Mucosa of descending colon (tissue), 3 donors: ENCODE measurements at regions not wholly inside any gene's neighbourhood (a gene's known extent, or its start where the extent isn't known, plus 50 kb on each side); places are given as distances from the start of the nearest gene placed in this dataset.
A peak's percentile ranks its signal among the peaks of the same experiment; 100 is the strongest.

ENCODE experiments used
- ATAC-seq: fragments of 200-7000 bp; cut with Tn5 transposase; one replicate; pipeline ENCODE4 v1.9.1; 2020; ENCODE audit warnings: mild to moderate bottlenecking, moderate library complexity
- DNase-seq, 3 donors: peaks; one replicate each; pipeline ENCODE4 v3.0.0-alpha.2; 2020
- H3K36me3 ChIP-seq: fragments of 200-600 bp; one replicate; pipeline ENCODE4 v1.8.0; 2021; ENCODE audit warnings: low read depth, mild to moderate bottlenecking
- H3K4me1 ChIP-seq: fragments of 200-600 bp; one replicate; pipeline ENCODE4 v1.8.0; 2021; ENCODE audit warnings: low read depth, mild to moderate bottlenecking
- H3K4me3 ChIP-seq: fragments of 200-600 bp; one replicate; pipeline ENCODE4 v1.8.0; 2021; ENCODE audit warnings: mild to moderate bottlenecking
- H3K9me3 ChIP-seq: fragments of 200-600 bp; one replicate; pipeline ENCODE4 v1.8.0; 2021; ENCODE audit warnings: mild to moderate bottlenecking
- CTCF ChIP-seq: fragments of 200-600 bp; IDR thresholded peaks from one replicate; pipeline ENCODE4 v1.8.0; 2022; ENCODE audit warnings: antibody characterized with exemption, mild to moderate bottlenecking
- intact Hi-C, 2 donors: fragments of 100-400 bp; cut with DNase I in 1 of 2; cut with micrococcal nuclease in 1 of 2; formaldehyde crosslinking; loops; one replicate each; pipeline versions ENCODE4 v1.11.0 to v1.11.1; 2022; cut with DNase I, micrococcal nuclease
- donor health status: DM: no; HTN: no; CAD: no; lungs with moderate emphysema.
- donor health status: DM: no; HTN: no; CAD: no.
- donor health status: DM: no; HTN: yes; CAD: no.

DNA sequence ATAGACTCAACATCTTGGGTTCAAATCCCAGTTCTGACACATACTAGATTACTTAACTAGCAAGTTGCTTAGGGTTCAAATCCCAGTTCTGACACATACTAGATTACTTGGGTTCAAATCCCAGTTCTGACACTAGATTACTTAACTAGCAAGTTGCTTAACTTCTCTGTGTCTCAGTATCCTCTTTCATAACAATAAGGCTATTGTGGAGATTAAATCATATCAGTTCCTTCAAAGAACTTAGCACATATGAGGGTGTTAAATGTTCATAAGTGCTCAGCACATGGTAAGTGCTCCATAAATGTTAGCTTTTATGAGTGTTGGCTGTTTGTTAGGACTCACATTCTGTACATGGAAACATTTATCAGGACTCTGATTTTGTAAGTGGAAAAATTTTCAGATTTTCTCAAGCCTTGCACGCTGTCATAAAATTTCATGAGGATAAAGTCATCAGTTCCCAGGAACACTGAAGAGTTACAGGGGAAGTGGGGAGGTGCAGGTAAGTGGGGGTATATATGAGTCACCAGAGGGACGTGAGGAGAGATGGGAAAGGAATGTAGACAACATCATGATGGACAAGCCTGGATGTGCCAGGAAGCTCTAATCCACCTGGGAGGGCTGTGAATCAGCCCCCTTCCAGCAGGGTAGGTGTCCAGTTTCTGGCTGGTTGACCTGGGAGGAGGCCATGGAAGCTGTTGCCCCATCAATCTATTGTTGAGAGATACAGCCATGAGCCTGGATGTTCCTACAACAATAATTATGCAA lies 532.2 kb upstream of the WWC1 start:
- Histone ChIP-seq H3K4me1 (no peaks in the 10 kb centered on the region), H3K9me3 (no peaks in the 10 kb centered on the region), H3K4me3 (no peak overlapping the region), H3K36me3 (no peaks in the 10 kb centered on the region)
- peak; percentile 31 for ATAC-seq
- no peak for DNase-seq
- no peak for TF ChIP-seq CTCF
- intact Hi-C loops: no loop called here

DNA sequence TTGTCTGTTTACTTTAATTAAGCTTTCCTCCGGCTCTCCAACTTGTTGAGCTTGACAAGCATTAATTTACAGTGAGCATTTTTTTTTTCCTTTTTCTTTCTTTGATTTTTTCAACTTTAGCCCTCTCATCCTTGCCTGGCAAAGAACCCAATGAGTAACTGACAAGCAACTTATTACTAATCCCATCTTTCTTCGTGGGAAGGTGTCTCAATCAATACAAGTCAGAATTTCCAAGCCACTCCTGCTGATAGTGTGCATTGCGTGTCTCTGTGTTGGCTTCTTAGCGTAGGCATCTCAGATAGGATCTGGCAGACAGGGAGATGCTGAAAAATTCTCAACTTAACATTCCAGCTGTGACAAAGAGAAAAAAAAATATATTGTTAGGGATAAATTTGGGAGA lies 527.7 kb upstream of the WWC1 start:
- ATAC-seq: no peak
- no peaks in the 10 kb centered on the region for H3K4me1 ChIP-seq
- H3K36me3 ChIP-seq: no peaks in the 10 kb centered on the region
- no peak for TF ChIP-seq CTCF
- intact Hi-C loops: no loop called here
- H3K4me3 ChIP-seq: no peak overlapping the region
- no peaks in the 10 kb centered on the region for H3K9me3 ChIP-seq
- no peak for DNase-seq

DNA sequence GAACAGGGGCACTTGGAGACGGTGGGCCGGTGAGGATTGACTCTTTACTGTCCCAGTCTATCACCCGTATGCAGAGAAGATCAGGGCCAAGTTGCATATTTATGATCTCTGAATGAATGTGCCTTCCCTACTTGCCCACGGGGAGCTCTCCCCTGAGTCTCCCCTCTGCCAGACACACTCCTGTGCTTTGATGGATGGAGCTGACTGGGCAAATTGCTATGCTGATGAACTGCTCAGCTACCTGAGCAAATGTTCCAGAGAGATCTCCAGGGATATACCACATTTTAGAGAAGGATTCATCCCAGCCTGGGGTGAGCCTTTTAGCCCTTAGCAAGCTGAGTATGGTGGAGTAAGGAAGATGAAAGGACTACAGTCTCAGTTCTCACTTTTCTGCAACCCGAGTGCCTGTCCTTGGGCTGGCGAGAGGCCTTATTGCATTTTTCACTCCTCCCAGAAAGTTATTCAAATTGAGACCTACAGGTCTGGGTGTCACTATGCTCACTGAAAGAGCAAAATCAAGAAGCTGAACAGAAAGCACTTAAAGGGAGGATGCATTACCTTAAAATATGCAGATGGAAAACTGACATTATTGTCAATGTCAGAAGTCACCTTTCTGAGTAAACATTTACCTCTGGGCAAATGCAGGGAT lies 526.7 kb upstream of the WWC1 start:
- Histone ChIP-seq H3K9me3 (no peaks in the 10 kb centered on the region), H3K4me1 (no peaks in the 10 kb centered on the region), H3K4me3 (no peak overlapping the region), H3K36me3 (no peaks in the 10 kb centered on the region)
- intact Hi-C loops: no loop called here
- DNase-seq: no peak
- no peak for TF ChIP-seq CTCF
- no peak for ATAC-seq

DNA sequence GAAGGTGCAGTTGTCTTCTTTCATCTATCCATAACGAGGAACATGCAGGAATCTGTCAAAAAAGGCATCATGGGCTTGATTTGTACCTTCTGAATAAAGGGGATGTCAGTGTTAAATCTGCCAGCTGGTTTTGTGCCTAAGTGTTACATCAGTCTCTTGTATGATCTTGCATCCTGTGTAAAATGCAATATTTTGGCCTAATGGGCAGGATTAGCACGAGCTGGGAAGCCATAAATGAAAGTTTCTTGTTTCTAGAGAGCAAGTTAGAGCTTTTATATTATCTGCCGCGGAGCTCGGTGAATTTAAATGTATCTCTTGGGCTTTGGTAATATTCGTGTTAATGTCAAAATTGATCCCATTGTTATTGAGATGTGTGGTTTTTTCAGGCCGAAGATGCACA lies 526.1 kb upstream of the WWC1 start:
- Histone ChIP-seq H3K9me3 (no peaks in the 10 kb centered on the region), H3K4me3 (no peak overlapping the region), H3K4me1 (no peaks in the 10 kb centered on the region), H3K36me3 (no peaks in the 10 kb centered on the region)
- TF ChIP-seq CTCF: no peak
- ATAC-seq: no peak
- intact Hi-C loops: no loop called here
- no peak for DNase-seq

GRCh38 chr5:167766957-167767356 lies 524.5 kb upstream of the WWC1 start:
- H3K4me1 ChIP-seq: no peaks in the 10 kb centered on the region
- ATAC-seq: no peak
- intact Hi-C loops: no loop called here
- H3K36me3 ChIP-seq: no peaks in the 10 kb centered on the region
- H3K4me3 ChIP-seq: no peak overlapping the region
- TF ChIP-seq CTCF: no peak
- H3K9me3 ChIP-seq: no peaks in the 10 kb centered on the region
- no peak for DNase-seq
